HG02970 (cell line): ENCODE measurements at regions not wholly inside any gene's neighbourhood (a gene's known extent, or its start where the extent isn't known, plus 50 kb on each side); places are given as distances from the start of the nearest gene placed in this dataset.
"Not testable (repeated sequence)": the region's sequence is repeated elsewhere in the genome, so short reads cannot be mapped to it uniquely, and the experiment has no call there.

Source experiments
- ATAC-seq: cut with Tn5 transposase; IDR thresholded peaks from one replicate; pipeline ENCODE4 v1.9.1; 2021; ENCODE audit warnings: mild to moderate bottlenecking, moderate library complexity, moderate number of reproducible peaks; ENCODE audit not compliant: unreplicated experiment, low FRiP score

GRCh38 chr11:110347660-110348059 lies 51.2 kb upstream of the RDX start:
- ATAC-seq = no peak

GRCh38 chr11:110349138-110349996 lies 53.0 kb upstream of the RDX start:
- ATAC-seq = peak; percentile 70

- ATAC-seq = not testable (repeated sequence)
Measured at GRCh38 chr11:110349997-110350383, 53.6 kb upstream of the RDX start.

- ATAC-seq = no peak
Measured at GRCh38 chr11:110355011-110355744, 58.8 kb upstream of the RDX start.

- no peak for ATAC-seq
Measured at GRCh38 chr11:110356762-110357671, 60.6 kb upstream of the RDX start.

GRCh38 chr11:110358336-110358735 lies 61.9 kb upstream of the RDX start:
- ATAC-seq = no peak

- ATAC-seq = not testable (repeated sequence)
Measured at GRCh38 chr11:110360781-110361408, 64.5 kb upstream of the RDX start.

GRCh38 chr11:110362971-110363509 lies 66.6 kb upstream of the RDX start:
- no peak for ATAC-seq

GRCh38 chr11:110366291-110366690 lies 63.5 kb upstream of the FDX1 start:
- no peak for ATAC-seq

- ATAC-seq = no peak
Measured at GRCh38 chr11:110367571-110367970, 62.2 kb upstream of the FDX1 start.

GRCh38 chr11:110371084-110371483 lies 58.7 kb upstream of the FDX1 start:
- ATAC-seq = no peak

GRCh38 chr11:110373051-110373702 lies 56.6 kb upstream of the FDX1 start:
- peak; percentile 88 for ATAC-seq

- ATAC-seq = no peak
Measured at GRCh38 chr11:110374921-110375320, 54.8 kb upstream of the FDX1 start.

- ATAC-seq = no peak
Measured at GRCh38 chr11:110375351-110375750, 54.4 kb upstream of the FDX1 start.

GRCh38 chr11:110376021-110376420 lies 53.7 kb upstream of the FDX1 start:
- no peak for ATAC-seq

- ATAC-seq = no peak
Measured at GRCh38 chr11:110376711-110377324, 52.9 kb upstream of the FDX1 start.

- ATAC-seq = no peak
Measured at GRCh38 chr11:110377434-110377833, 52.3 kb upstream of the FDX1 start.

- ATAC-seq = no peak
Measured at GRCh38 chr11:110379261-110379660, 50.5 kb upstream of the FDX1 start.

- no peak for ATAC-seq
Measured at GRCh38 chr11:110379936-110380335, 49.8 kb upstream of the FDX1 start.
